ENCODE measurements at regions not wholly inside any gene's neighbourhood (a gene's known extent, or its start where the extent isn't known, plus 50 kb on each side); places are given as distances from the start of the nearest gene placed in this dataset.

DNA sequence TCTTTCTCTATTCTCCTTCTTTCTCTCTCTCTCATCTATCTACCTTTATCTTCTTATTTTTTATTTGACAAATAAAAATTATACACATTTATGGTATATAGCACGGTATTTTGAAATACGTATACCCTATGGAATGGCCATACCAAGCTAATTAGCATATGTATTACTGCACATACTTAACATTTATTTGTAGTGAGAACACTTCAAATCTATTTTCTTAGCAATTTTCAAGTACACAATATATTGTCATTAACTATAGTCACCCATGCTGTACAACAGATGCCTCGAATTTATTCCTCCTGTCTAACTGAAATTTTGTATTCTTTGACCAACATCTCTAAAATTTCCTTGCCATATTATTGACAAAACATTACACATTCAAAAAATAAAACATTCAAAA is 447.1 kb downstream of the MIAT start:
- DNase-seq = no peak

GRCh38 chr22:27105142-27106025 is 448.0 kb downstream of the MIAT start:
- peak; percentile 85 to 91 (median 91) for DNase-seq

DNA sequence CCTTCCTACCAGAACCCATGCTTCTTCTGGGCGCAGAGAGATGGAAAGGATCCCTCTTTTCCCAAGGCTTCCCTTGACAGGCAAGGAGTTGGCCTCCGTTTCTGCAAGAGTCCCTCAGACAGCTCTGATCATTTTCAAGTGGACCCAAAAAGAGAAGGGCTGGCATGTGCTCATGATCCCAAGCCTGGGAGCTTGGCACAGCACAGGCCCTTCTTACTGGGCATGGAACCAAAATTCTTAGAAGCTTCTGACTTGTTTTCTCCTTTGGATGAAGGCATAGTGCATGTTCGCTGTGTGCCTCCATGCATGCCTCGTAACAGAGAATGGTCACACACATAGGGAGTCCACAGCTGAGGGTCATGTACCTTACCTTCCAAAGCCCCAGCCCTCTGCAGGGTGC is 449.6 kb downstream of the MIAT start:
- DNase-seq = no peak

DNA sequence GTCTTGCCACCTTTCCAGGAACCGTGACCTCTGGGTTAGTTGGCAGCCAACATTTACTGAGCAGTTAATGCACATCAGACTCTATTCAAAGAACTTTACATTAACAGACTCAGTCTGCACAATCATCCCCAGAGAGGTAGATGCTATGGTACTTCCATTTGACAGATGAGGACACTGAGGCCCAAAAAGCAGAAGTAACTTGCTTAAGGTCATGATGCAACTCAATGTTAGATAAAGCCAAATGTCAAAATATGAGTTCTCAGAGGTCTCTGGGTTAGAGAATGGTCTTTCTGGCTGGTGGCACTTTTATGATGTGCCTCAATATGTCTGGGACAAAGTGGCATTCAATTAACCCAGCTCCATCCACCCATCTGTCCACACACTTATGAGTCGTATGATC is 450.0 kb downstream of the MIAT start:
- no peak for DNase-seq

- peak; percentile 86 to 92 (median 87) for DNase-seq
These were observed 450.4 kb downstream of the MIAT start for GRCh38 chr22:27107824-27108223.

- DNase-seq = no peak
These were observed 451.2 kb downstream of the MIAT start for GRCh38 chr22:27108425-27109114.

- DNase-seq = peak in 2 of 3 donors; percentile 23 to 33
These were observed 452.0 kb downstream of the MIAT start for GRCh38 chr22:27109406-27109805.

DNA sequence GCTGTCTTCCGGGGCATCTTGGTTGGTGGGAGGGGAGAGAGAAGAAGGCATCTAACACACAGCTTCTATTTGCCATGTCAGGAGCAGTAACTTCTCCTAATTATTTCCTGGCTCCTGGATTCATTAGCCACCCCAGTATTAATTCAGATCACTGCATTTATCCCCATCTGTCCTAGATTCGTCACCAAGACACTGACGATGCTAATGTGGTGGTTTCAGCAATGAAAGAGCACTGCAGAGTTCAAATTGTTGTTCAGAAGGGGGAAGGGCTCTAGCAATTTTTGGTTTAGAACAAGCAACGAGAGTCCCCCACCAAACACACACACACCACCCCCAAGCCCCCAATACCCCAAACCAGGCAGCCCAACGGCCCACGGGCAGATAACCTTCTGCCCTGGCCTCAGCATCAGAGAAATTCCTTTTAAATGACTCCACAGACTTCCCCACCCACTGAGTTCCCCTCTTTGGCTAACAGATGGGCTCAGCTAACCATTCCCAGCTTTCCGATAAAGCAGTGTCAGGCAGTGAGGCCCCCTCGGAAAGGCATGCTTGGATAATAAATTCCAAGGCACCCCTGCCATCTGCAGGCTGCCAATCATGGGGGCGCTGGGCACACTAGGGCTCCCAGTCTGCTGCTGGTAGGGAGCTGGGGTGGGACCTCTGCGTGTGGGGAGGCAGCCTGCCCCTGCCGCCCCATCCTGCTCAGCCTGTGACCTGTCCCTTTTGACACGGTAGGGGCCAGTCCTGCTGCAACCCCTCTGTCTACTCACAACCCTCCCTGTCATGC is 453.5 kb downstream of the MIAT start:
- DNase-seq = no peak

DNA sequence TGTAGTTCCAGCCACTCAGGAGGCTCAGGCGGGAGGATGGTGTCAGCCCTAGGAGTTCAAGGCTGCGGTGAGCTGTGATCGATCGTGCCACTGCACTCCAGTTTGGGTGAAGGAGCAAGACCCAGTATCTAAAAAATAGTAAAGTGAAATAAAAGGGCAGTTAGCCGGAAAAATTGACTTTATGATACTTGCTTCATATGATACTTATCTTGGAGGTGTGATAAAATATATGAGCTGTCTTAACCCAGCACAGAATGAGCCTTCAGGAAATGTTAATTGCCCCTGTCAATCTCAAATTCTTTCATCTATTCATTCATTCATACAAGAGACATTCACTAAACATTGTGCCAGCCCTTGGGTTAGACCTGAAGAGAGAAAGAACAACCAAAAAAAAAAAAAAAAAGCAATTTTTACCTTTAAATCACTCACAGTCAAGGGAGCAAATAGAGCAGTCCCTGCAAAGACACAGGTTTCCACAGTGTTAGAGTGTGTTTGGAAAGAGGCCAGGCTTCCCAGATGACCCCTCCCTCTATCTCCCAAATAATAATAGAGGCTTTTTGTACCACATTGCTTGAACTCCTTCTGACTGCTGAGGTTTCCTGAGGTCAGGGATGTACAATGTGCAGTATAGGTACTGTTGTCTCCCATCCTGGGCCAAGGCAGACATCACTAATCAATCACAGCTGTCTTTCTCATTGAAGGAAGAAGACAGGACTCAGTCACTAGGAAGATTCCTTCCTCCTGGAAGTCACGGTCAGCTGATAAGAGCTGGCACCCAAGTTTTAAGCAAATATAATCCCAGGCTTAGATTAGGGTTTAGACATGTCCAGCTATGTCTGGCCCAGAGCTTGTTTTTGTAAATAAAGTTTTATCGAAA is 454.6 kb downstream of the MIAT start:
- no peak for DNase-seq

DNA sequence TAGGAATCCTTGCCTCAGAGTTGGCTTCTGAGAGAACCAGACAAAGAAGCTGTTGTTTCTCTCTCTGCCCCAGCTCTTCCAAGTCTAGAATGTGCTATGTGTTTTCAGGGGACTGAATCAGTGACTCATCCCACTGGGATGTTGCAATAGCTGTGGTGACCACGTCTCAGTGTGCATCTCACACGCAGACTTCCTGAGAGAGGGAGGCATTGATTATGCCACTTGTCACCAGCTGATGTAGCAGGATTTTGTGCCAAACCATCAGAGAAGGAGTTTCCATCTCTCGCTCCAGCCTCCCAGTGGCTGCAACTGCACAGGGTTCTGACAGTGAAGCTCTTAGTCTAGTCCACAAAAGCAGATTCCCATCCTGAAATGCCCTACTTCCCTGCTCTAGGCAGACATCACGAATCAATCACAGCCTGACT is 455.8 kb downstream of the MIAT start:
- DNase-seq = peak; percentile 93 to 97 (median 97)

- peak in 2 of 3 donors; percentile 51 to 58 for DNase-seq
These were observed 456.3 kb downstream of the MIAT start for GRCh38 chr22:27113641-27114040.

GRCh38 chr22:27114186-27114585 is 456.8 kb downstream of the MIAT start:
- no peak for DNase-seq

DNA sequence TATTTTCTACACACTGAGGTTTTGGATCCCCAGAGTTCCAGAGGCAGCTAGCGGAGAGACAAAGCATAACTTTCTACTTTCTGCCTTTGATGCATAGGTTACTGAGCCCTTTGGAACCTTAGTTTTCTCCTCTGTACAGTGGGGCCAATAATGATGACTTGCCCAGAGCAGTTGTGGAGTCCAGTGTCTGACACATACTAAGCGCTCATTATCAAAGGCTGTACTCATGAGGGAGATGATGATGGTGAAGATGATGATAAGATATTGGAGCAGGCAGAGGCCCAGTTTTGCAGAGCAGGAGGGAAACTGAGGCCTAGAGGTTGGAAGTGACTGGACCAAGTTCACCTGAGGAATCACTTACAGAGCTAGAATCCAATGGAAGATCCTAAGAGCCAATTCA is 458.0 kb downstream of the MIAT start:
- DNase-seq = no peak

GRCh38 chr22:27115816-27116256 is 458.4 kb downstream of the MIAT start:
- peak; percentile 62 to 81 (median 73) for DNase-seq

GRCh38 chr22:27116312-27117086 is 459.1 kb downstream of the MIAT start:
- peak in 1 of 3 donors; percentile 59 for DNase-seq

- DNase-seq = peak in 1 of 3 donors; percentile 11
These were observed 462.6 kb downstream of the MIAT start for GRCh38 chr22:27120036-27120435.

GRCh38 chr22:27122574-27122973 is 465.2 kb downstream of the MIAT start:
- no peak for DNase-seq

- DNase-seq = no peak
These were observed 466.5 kb downstream of the MIAT start for GRCh38 chr22:27123880-27124279.

GRCh38 chr22:27124351-27124966 is 467.1 kb downstream of the MIAT start:
- DNase-seq = peak; percentile 86 to 93 (median 88)

DNA sequence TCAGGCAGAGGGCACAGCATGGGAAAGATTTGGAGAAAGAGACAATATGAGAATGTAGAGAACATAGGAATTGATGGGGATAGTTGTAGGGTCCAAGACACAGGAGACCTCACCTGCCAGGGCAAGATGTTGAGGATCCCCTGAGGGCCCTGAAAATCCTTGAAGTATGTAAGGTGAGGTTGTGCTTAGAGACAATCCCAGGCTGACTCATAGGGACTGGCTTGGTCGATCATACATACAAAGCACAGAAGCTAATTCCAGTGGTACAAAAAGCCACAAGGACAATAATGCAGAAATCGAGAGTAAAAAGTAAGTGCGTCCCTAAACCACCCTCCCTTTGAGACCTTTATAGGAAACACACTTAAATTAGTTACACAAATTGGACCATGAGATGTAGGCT is 468.2 kb downstream of the MIAT start:
- no peak for DNase-seq

DNA sequence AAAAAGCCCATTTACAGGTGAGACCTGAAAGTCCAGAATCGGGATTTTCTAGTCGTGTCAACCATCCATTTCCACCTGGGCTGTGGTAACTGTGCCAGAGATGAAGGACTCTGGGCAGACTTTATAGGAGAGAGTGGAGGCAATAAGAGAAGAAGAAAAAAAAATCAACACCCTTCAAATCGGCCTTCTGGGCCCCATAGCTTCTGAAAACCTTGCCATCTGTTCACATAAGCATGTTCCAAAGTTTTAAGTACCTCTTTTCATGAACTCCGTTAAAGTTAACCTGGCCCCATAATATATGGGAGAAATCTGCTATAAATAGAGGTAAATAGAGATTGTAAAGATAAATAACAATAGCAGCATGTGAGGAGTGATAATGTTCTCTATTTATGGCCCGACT is 470.5 kb downstream of the MIAT start:
- no peak for DNase-seq

Data from suppressor macrophage treated with lipopolysaccharide for 1 hour (primary cell).